GM12878 (cell line): ENCODE measurements at regions not wholly inside any gene's neighbourhood (a gene's known extent, or its start where the extent isn't known, plus 50 kb on each side); places are given as distances from the start of the nearest gene placed in this dataset.

Source experiments
- ATAC-seq: fragments of 200-7000 bp; cut with Tn5 transposase; 3 replicates; pipeline ENCODE4 v1.9.1; 2020; ENCODE audit warnings: mild to moderate bottlenecking, moderate library complexity
- BruUV-seq: library from RNA; stranded (reverse); fragments of 400-500 nt; replicated peaks from 2 replicates; lab custom pipeline; 2021; lab: Mats Ljungman, UMichigan
- CTCF ChIA-PET: fragments of 300-600 bp; sonication (Branson Sonifier 250); formaldehyde crosslinking; extraction: SDS; loops from one replicate; lab custom pipeline; 2021; ENCODE audit warnings: inconsistent platforms; lab: Yijun Ruan, JAX
- POLR2A ChIA-PET: fragments of 350-600 bp; formaldehyde crosslinking; extraction: SDS; loops from one replicate; lab custom pipeline; 2021; ENCODE audit warnings: inconsistent platforms; lab: Charles Lee
- RAD21 ChIA-PET: fragments of 300-600 bp; sonication (Branson Sonifier 250); formaldehyde crosslinking; loops from one replicate; lab custom pipeline; 2023; ENCODE audit warnings: antibody characterized with exemption; ENCODE audit not compliant: unreplicated experiment; lab: Charles Lee
- SMC1A ChIA-PET: fragments of 300-600 bp; sonication (Branson Sonifier 250); formaldehyde crosslinking; loops from one replicate; lab custom pipeline; 2023; ENCODE audit not compliant: unreplicated experiment, uncharacterized antibody; lab: Charles Lee
- DNase-seq: peaks from one replicate; pipeline ENCODE4 v3.0.0-alpha.2; 2011; ENCODE audit warnings: low read depth, low spot score
- FAIRE-seq: peaks from 3 replicates; lab custom pipeline; 2011; peaks lifted over from hg19 to GRCh38; lab: Jason Lieb, UNC
- H2AFZ ChIP-seq: 2 replicates; pipeline ENCODE4 v1.6.0; 2011; ENCODE audit warnings: low read depth, low read length, control low read depth; ENCODE audit not compliant: control insufficient read depth
- H3K27ac ChIP-seq: 2 replicates; pipeline ENCODE4 v1.5.1; 2011; ENCODE audit warnings: control low read depth; ENCODE audit not compliant: control insufficient read depth, insufficient read depth
- H3K27me3 ChIP-seq, 2 experiments: replicated peaks in 1 of 2; 2 replicates each; pipeline versions ENCODE4 v1.6.0 to v1.6.1; 2011; ENCODE audit warnings: low read length in 1 of 2; ENCODE audit not compliant: control insufficient read depth in 2 of 2, insufficient read depth in 2 of 2
- H3K36me3 ChIP-seq, 2 experiments: 2 replicates each; pipeline ENCODE4 v1.5.1; 2011; ENCODE audit warnings: low read length in 1 of 2; ENCODE audit not compliant: control insufficient read depth in 2 of 2, insufficient read depth in 2 of 2
- H3K4me1 ChIP-seq: 2 replicates; pipeline ENCODE4 v1.6.1; 2011; ENCODE audit warnings: mild to moderate bottlenecking, low read length, moderate library complexity, mixed read lengths; ENCODE audit not compliant: control insufficient read depth, insufficient read depth
- H3K4me2 ChIP-seq: 2 replicates; pipeline ENCODE4 v1.6.0; 2011; ENCODE audit warnings: control low read depth; ENCODE audit not compliant: control insufficient read depth, insufficient read depth
- H3K4me3 ChIP-seq: fragments of 200-600 bp; sonication (generic); 2 replicates; pipeline ENCODE4 v1.5.1; 2016
- H3K79me2 ChIP-seq: 2 replicates; pipeline ENCODE4 v1.6.0; 2011; ENCODE audit warnings: low read length; ENCODE audit not compliant: control insufficient read depth, insufficient read depth
- H3K9ac ChIP-seq: 2 replicates; pipeline ENCODE4 v1.8.0; 2011; ENCODE audit warnings: low read length, control low read depth, mixed read lengths; ENCODE audit not compliant: control insufficient read depth, insufficient read depth
- H3K9me3 ChIP-seq: replicated peaks from 3 replicates; pipeline ENCODE4 v1.5.1; 2011; ENCODE audit warnings: mild to moderate bottlenecking, low read length; ENCODE audit not compliant: control insufficient read depth, insufficient read depth
- H4K20me1 ChIP-seq: 2 replicates; pipeline ENCODE4 v1.6.0; 2011; ENCODE audit not compliant: control insufficient read depth, insufficient read depth
- CBFB ChIP-seq: IDR thresholded peaks from 2 replicates; pipeline ENCODE4 v1.6.1; 2016; ENCODE audit warnings: antibody characterized with exemption, low read depth
- DPF2 ChIP-seq: fragments of 450-650 bp; IDR thresholded peaks from 2 replicates; pipeline ENCODE4 v1.6.1; 2017; ENCODE audit warnings: mild to moderate bottlenecking
- EP300 ChIP-seq, 2 experiments: fragments of 150-350 bp in 1 of 2; IDR thresholded peaks; 2 replicates each; pipeline ENCODE4 v1.6.1; 2011 to 2012; ENCODE audit warnings: low read depth in 2 of 2, low read length in 2 of 2, borderline replicate concordance in 1 of 2, improper control_type of control experiment in 1 of 2, inconsistent platforms in 1 of 2; ENCODE audit not compliant: control insufficient read depth in 1 of 2
- POLR2A ChIP-seq: IDR thresholded peaks from 2 replicates; pipeline ENCODE4 v1.6.1; 2011; ENCODE audit warnings: low read depth, mild to moderate bottlenecking, low read length
- RAD51 ChIP-seq: fragments of 450-650 bp; IDR thresholded peaks from 2 replicates; pipeline ENCODE4 v1.6.1; 2016; ENCODE audit warnings: moderate library complexity, mild to moderate bottlenecking, inconsistent platforms
- RCOR1 ChIP-seq: conservative IDR thresholded peaks from 2 replicates; pipeline ENCODE4 v1.6.1; 2012; ENCODE audit warnings: low read depth, low read length, improper control_type of control experiment
- RUNX3 ChIP-seq: IDR thresholded peaks from 2 replicates; pipeline ENCODE4 v1.6.1; 2012; ENCODE audit warnings: low read length, inconsistent platforms
- TCF12 ChIP-seq: IDR thresholded peaks from 2 replicates; pipeline ENCODE4 v1.6.1; 2011; ENCODE audit warnings: low read depth, mild to moderate bottlenecking, low read length
- ZZZ3 ChIP-seq: IDR thresholded peaks from 2 replicates; pipeline ENCODE4 v1.6.1; 2011; ENCODE audit warnings: low read depth; ENCODE audit not compliant: control insufficient read depth, insufficient read length
- WGBS: methylation state at CpG from one replicate; pipeline ENCODE4 v1.1.6; 2016; ENCODE audit warnings: low lambda C conversion rate; ENCODE audit not compliant: insufficient replicate concordance, insufficient coverage; ENCODE audit errors: missing lambda C conversion rate; 5-methylcytosine and 5-hydroxymethylcytosine counted together
- in situ Hi-C: fragments of 300-500 bp; cut with MboI; formaldehyde crosslinking; loops from 9 replicates; pipeline ENCODE4 v1.14.3; 2018; ENCODE audit warnings: mixed read lengths
- intact Hi-C: fragments of 100-400 bp; cut with micrococcal nuclease; formaldehyde crosslinking; loops from one replicate; pipeline ENCODE4 v1.14.2; 2022; ENCODE audit not compliant: unreplicated experiment

DNA sequence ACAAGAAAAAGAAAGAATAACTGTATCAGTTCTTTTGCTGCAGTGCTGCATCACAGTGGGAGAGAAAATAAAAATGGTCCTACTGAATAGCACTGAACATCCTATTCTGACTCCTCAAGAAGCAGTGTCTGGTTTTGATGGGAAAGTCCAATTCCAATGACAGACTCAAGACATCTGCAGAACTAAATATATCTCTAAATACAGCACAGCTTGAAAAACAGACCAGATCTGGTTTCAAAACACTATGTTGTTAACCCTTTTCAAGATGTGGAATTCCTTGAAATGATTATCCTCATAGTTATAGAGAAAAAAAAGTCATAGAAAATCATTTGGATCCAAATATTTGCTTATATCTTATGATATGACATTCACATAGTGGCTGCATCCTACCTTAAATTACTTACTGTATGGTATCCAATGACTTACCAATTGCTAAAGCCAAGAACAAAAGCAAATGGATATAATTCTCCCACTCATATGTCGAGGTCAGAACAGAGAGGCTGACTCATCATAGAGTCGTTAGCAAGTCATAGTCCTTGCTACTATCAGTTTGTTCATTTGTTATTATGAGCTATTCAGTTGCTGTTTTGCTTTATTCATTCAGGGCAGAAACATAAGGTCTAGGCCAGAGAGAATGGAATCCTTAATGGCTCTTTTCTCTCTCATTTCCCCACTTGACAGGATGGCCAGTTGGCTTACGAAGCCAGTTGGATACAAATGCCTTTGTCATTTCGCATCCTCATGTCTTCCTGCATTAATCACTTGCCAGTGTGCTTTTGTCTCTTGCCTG, 62.5 kb upstream of the ACVR2A start:
- Histone ChIP-seq H3K4me2 (no peak overlapping the region), H3K27me3 (no peaks in the 10 kb centered on the region), H3K9me3 (no peaks in the 10 kb centered on the region), H3K4me1 (no peaks in the 10 kb centered on the region), H4K20me1 (no peaks in the 10 kb centered on the region), H2AFZ (no peak overlapping the region), H3K36me3 (no peaks in the 10 kb centered on the region), H3K4me3 (no peak overlapping the region), H3K79me2 (no peaks in the 10 kb centered on the region), H3K27ac (no peak overlapping the region), H3K9ac (no peak overlapping the region)
- TF ChIP-seq RAD51 = no peak
- no peak for TF ChIP-seq ZZZ3
- no peak for TF ChIP-seq DPF2
- no peak for TF ChIP-seq TCF12
- TF ChIP-seq POLR2A = no peak
- no peak for TF ChIP-seq RUNX3
- TF ChIP-seq EP300 (IDR thresholded peaks at IDR 0.05; ENCODE audit: borderline replicate concordance in 1 of 2, control insufficient read depth in 1 of 2, low read depth in 2 of 2, low read length in 2 of 2) = no peak
- SMC1A ChIA-PET = no interaction called here
- DNase-seq (no peak), FAIRE-seq (no peak), ATAC-seq (no peak)
- BruUV-seq = no TSS peak
- RAD21 ChIA-PET = no interaction called here
- in situ Hi-C loops = no loop called here
- CTCF ChIA-PET = no interaction called here
- 39% methylated on average over 4 of the region's 4 CpGs for WGBS
- intact Hi-C loops = no loop called here
- POLR2A ChIA-PET = no interaction called here

- 0% methylated on average over 1 of the region's 1 CpG for WGBS
- intact Hi-C loops (no loop called here), in situ Hi-C loops (no loop called here)
- DNase-seq = no peak
- no peaks in the 10 kb centered on the region for H3K27me3 ChIP-seq
- H2AFZ ChIP-seq = no peak overlapping the region
- no peaks in the 10 kb centered on the region for H3K79me2 ChIP-seq
- H3K9me3 ChIP-seq = no peaks in the 10 kb centered on the region
- no peak overlapping the region for H3K9ac ChIP-seq
- no peaks in the 10 kb centered on the region for H3K36me3 ChIP-seq
- BruUV-seq = no TSS peak
- H3K27ac ChIP-seq = no peak overlapping the region
- SMC1A ChIA-PET = interaction anchor here (1.3 kb wide), 1 partner anchor 13 kb away, joined by 6 read pairs; no protein-coding TSS in a partner anchor
- CTCF ChIA-PET = interaction anchor here (1.3 kb wide), 1 partner anchor 118 kb away, joined by 3 read pairs; no protein-coding TSS in a partner anchor
- RAD21 ChIA-PET = no interaction called here
- ATAC-seq = no peak
- no peak overlapping the region for H3K4me2 ChIP-seq
- no peaks in the 10 kb centered on the region for H4K20me1 ChIP-seq
- POLR2A ChIA-PET = no interaction called here
- H3K4me3 ChIP-seq = no peak overlapping the region
- FAIRE-seq = no peak
- no peaks in the 10 kb centered on the region for H3K4me1 ChIP-seq
- no peak for TF ChIP-seq CBFB
- no peak for TF ChIP-seq RCOR1
These were observed 65.4 kb upstream of the ACVR2A start for GRCh38 chr2:147779440-147779839.
